CD4-positive, alpha-beta T cell treated with Interleukin-1 beta for 1 hour (primary cell): ENCODE measurements at regions not wholly inside any gene's neighbourhood (a gene's known extent, or its start where the extent isn't known, plus 50 kb on each side); places are given as distances from the start of the nearest gene placed in this dataset.

Source experiments
- DNase-seq, 2 donors: peaks; one replicate each; pipeline ENCODE4 v3.0.0-alpha.2; 2020 to 2022

GRCh38 chr12:47558625-47559345, 147.0 kb downstream of the RPAP3 start:
- DNase-seq, result no peak

GRCh38 chr12:47557386-47557785, 148.4 kb downstream of the RPAP3 start:
- no peak for DNase-seq

GRCh38 chr12:47556261-47557030, 149.4 kb downstream of the RPAP3 start:
- no peak for DNase-seq

- DNase-seq, result no peak
Observed at GRCh38 chr12:47554046-47554653, 151.7 kb downstream of the RPAP3 start.

- no peak for DNase-seq
Observed at GRCh38 chr12:47553266-47553665, 152.6 kb downstream of the RPAP3 start.

- DNase-seq, result no peak
Observed at GRCh38 chr12:47551426-47551851, 154.4 kb downstream of the RPAP3 start.

- DNase-seq, result no peak
Observed at GRCh38 chr12:47549258-47549657, 156.6 kb downstream of the RPAP3 start.

- no peak for DNase-seq
Observed at GRCh38 chr12:47548401-47548800, 157.4 kb downstream of the RPAP3 start.

- DNase-seq, result no peak
Observed at GRCh38 chr12:47547077-47547476, 158.8 kb downstream of the RPAP3 start.

- DNase-seq, result no peak
Observed at GRCh38 chr12:47545938-47546609, 159.8 kb downstream of the RPAP3 start.

- DNase-seq, result no peak
Observed at GRCh38 chr12:47534695-47535094, 171.1 kb downstream of the RPAP3 start.

GRCh38 chr12:47530050-47530449, 175.8 kb downstream of the RPAP3 start:
- no peak for DNase-seq

GRCh38 chr12:47527816-47528215, 178.0 kb downstream of the RPAP3 start:
- DNase-seq, result no peak

GRCh38 chr12:47520029-47520428, 185.8 kb downstream of the RPAP3 start:
- no peak for DNase-seq

GRCh38 chr12:47517122-47517521, 188.7 kb downstream of the RPAP3 start:
- no peak for DNase-seq

- DNase-seq, result no peak
Observed at GRCh38 chr12:47509398-47509851, 196.4 kb downstream of the RPAP3 start.

GRCh38 chr12:47507221-47507620, 198.6 kb downstream of the RPAP3 start:
- no peak for DNase-seq

GRCh38 chr12:47504775-47505446, 200.9 kb downstream of the RPAP3 start:
- DNase-seq, result no peak

- no peak for DNase-seq
Observed at GRCh38 chr12:47493801-47494200, 212.0 kb downstream of the RPAP3 start.

GRCh38 chr12:47491516-47492305, 214.1 kb downstream of the RPAP3 start:
- no peak for DNase-seq

- no peak for DNase-seq
Observed at GRCh38 chr12:47488888-47489287, 216.9 kb downstream of the RPAP3 start.

- DNase-seq, result no peak
Observed at GRCh38 chr12:47481041-47481440, 224.8 kb downstream of the RPAP3 start.
